GM12864 (cell line): ENCODE measurements at regions not wholly inside any gene's neighbourhood (a gene's known extent, or its start where the extent isn't known, plus 50 kb on each side); places are given as distances from the start of the nearest gene placed in this dataset.
"Not testable (repeated sequence)": the region's sequence is repeated elsewhere in the genome, so short reads cannot be mapped to it uniquely, and the experiment has no call there.

Experiments used
- DNase-seq: peaks from one replicate; pipeline ENCODE4 v3.0.0-alpha.2; 2011; ENCODE audit warnings: low read depth
- H3K4me3 ChIP-seq: 2 replicates; pipeline ENCODE4 v1.5.1; 2011; ENCODE audit warnings: mild to moderate bottlenecking, low read depth, low read length, control low read depth
- TF ChIP-seq, protein P1 (sequence below): IDR thresholded peaks from 2 replicates; pipeline ENCODE4 v1.5.1; 2011; ENCODE audit warnings: low read depth, mild to moderate bottlenecking, moderate library complexity, low read length, control low read depth, inconsistent platforms; ENCODE audit errors: missing control alignments

GRCh38 chr2:132279930-132280615, 118.3 kb upstream of the ANKRD30BL start:
- H3K4me3 ChIP-seq, result no peak overlapping the region
- no peak for DNase-seq
- TF ChIP-seq, protein P1, sequence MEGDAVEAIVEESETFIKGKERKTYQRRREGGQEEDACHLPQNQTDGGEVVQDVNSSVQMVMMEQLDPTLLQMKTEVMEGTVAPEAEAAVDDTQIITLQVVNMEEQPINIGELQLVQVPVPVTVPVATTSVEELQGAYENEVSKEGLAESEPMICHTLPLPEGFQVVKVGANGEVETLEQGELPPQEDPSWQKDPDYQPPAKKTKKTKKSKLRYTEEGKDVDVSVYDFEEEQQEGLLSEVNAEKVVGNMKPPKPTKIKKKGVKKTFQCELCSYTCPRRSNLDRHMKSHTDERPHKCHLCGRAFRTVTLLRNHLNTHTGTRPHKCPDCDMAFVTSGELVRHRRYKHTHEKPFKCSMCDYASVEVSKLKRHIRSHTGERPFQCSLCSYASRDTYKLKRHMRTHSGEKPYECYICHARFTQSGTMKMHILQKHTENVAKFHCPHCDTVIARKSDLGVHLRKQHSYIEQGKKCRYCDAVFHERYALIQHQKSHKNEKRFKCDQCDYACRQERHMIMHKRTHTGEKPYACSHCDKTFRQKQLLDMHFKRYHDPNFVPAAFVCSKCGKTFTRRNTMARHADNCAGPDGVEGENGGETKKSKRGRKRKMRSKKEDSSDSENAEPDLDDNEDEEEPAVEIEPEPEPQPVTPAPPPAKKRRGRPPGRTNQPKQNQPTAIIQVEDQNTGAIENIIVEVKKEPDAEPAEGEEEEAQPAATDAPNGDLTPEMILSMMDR, result no peak

GRCh38 chr2:132280912-132281311, 119.2 kb upstream of the ANKRD30BL start:
- TF ChIP-seq, protein P1, result no peak
- no peak overlapping the region for H3K4me3 ChIP-seq
- no peak for DNase-seq

GRCh38 chr2:132282104-132282503, 120.4 kb upstream of the ANKRD30BL start:
- not testable (repeated sequence) for H3K4me3 ChIP-seq, DNase-seq

DNA sequence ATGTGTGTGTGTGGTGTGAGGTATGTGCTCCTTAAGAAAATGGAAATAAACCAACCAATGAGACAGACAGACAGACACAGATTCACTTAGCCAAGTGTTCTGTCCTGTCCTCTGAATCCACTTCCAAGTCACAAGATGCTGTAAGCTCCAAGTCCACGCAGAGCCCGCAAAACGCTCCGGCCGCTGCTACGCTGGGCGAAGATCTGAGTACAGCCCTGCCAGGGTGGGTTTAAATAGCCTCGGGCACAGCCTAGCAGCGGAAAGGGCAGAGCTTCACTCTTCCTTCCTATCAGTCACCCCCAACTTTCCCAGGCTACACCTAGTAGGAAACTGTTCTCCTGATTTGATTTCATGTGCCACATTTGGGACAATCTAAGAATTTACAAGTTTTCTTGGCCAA, 121.2 kb upstream of the ANKRD30BL start:
- no peak for DNase-seq
- TF ChIP-seq, protein P1, result no peak
- H3K4me3 ChIP-seq, result no peak overlapping the region

- DNase-seq, result not testable (repeated sequence)
These were observed 124.6 kb upstream of the ANKRD30BL start for GRCh38 chr2:132286289-132286911.

DNA sequence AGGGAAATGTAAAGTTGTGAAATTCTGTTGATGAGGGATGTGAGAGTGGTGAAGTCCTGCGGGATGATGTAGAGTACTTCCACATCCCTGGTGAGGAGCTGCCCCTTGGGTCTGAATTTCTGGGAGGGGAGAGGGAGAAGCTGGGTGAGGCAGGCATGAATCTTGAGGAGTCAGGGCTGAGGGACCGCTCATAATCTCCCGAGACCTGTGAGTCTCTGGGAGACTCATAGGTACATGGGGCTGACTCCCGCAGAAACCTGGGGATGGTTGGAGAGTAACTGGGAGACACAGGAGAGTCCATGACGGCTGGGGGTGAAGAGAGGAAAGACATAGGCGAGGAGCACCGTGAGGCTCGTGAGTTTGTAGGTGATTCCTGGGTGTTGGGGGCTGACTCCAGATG, 126.2 kb upstream of the ANKRD30BL start:
- not testable (repeated sequence) for H3K4me3 ChIP-seq, DNase-seq

More at GRCh38 chr2:132286289-132286911, 124.6 kb upstream of the ANKRD30BL start:
- H3K4me3 ChIP-seq, result not testable (repeated sequence)

- not testable (repeated sequence) for DNase-seq, H3K4me3 ChIP-seq
These were observed 127.4 kb upstream of the ANKRD30BL start for GRCh38 chr2:132289138-132289537.

DNA sequence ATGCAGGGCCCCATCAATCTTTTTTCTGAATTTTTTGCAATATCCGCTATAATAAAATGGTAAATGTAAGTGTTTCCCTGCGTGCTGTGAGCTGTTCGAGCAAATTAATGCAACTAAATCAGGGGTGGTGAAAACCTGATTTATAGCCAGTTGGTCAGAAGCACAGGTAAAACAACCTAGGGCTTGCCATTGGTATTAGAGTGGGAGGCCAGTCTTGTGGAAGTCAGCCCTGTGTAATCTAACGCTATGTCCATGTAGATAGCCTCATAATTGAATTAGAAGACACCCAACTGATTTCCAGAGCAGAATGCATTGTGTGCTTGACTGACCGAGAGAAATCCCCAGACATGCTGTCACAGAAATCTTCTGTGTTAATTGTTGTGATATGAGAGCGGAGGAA, 126.8 kb upstream of the GPR39 start:
- not testable (repeated sequence) for H3K4me3 ChIP-seq, DNase-seq

- H3K4me3 ChIP-seq, result peak overlapping the region; percentile 17; the same call in 1 of the 2 replicates
- not testable (repeated sequence) for DNase-seq
These were observed 115.8 kb upstream of the GPR39 start for GRCh38 chr2:132300592-132301378.

- not testable (repeated sequence) for DNase-seq, H3K4me3 ChIP-seq
These were observed 111.8 kb upstream of the GPR39 start for GRCh38 chr2:132304661-132305380.

DNA sequence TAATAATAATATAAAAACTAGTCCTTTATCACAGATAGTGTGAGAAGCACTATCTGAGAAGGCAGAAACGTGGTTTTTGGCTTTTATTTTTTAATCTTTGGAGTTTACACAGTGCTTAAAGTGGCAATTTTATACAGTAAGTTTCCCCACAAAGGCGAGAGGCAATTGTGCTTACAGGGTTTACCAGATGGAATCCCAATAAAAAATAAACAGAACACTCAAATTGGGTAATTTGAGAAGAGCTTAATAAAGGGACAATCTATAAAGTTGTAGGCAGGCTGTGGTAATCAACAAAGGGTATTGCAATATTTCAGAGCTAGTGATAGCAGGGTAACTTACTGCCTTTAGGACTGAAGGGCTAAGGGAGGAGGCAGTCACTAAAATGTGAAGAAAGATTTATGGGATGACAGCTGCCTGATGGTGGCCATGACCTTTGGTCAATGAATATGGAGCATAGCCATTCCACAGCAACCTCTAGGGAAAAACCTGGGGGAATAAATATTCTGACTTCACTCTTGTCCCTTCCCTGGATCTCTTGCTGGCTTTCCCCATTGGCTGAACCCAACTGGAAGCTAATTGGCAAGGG, 108.9 kb upstream of the GPR39 start:
- DNase-seq, H3K4me3 ChIP-seq: not testable (repeated sequence)

GRCh38 chr2:132309203-132309602, 107.4 kb upstream of the GPR39 start:
- not testable (repeated sequence) for DNase-seq, H3K4me3 ChIP-seq

DNA sequence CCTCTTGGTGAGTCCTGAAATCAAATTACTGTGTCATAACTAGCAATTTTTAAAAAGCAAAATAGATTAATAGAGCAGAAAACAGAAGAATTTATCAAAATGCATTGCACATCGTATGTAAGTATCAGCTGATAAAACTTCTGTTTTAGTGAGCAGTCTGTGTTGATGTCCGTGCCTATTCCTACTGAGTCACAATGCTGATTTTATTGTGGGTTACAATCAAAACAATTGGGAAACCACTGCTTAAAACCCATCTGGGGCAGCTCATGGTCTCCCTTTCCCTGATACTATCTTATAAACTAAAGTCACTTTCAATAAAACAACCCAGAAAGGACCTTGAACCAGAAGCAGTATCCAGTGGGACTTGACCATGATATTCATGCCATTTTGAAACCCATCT, 101.1 kb upstream of the GPR39 start:
- not testable (repeated sequence) for H3K4me3 ChIP-seq, DNase-seq

DNA sequence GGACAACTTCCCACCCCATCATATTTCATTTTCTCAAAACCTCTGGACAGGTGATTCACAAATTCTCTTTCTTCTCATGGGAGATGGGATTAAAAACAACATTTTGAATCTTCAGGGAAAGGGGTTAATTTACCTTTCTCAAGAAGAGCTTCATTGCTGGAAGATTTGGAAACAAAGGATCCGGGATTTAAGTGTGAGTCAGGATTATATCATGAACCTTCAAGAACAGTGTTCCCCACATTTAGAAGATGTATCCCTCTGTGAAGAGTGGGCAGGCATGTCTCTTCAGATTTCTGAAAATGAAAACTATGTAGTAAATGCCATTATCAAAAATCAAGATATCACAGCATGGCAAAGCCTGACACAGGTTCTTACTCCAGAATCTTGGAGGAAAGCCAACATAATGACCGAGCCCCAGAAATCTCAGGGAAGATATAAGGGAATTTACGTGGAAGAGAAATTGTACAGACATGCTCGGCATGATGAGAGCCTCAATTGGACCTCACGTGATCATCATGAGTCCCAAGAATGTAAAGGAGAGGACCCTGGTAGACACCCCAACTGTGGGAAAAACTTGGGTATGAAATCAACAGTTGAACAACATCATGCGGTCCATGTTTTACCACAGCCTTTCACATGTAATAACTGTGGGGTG, 99.5 kb upstream of the GPR39 start:
- DNase-seq, H3K4me3 ChIP-seq: not testable (repeated sequence)
